H9 (cell line): ENCODE measurements at regions not wholly inside any gene's neighbourhood (a gene's known extent, or its start where the extent isn't known, plus 50 kb on each side); places are given as distances from the start of the nearest gene placed in this dataset.
A peak's percentile ranks its signal among the peaks of the same experiment; 100 is the strongest.

Source experiments
- DNase-seq: peaks from one replicate; pipeline ENCODE4 v3.0.0-alpha.2; 2017
- H2AFZ ChIP-seq: one replicate; pipeline ENCODE4 v1.6.1; 2013; ENCODE audit warnings: mild to moderate bottlenecking, low read length, control low read depth, moderate library complexity
- H2AK5ac ChIP-seq: 2 replicates; pipeline ENCODE4 v1.6.1; 2013; ENCODE audit warnings: low read length, control low read depth, mixed read lengths; ENCODE audit not compliant: insufficient read length
- H2BK120ac ChIP-seq: one replicate; pipeline ENCODE4 v1.6.1; 2013; ENCODE audit warnings: low read depth, mild to moderate bottlenecking, low read length, control low read depth, inconsistent platforms; ENCODE audit not compliant: poor library complexity, severe bottlenecking
- H2BK12ac ChIP-seq: 2 replicates; pipeline ENCODE4 v1.6.1; 2013; ENCODE audit warnings: low read length, control low read depth, mixed read lengths, low read depth; ENCODE audit not compliant: insufficient read length
- H2BK15ac ChIP-seq: 2 replicates; pipeline ENCODE4 v1.6.1; 2013; ENCODE audit warnings: low read depth, low read length, control low read depth
- H2BK20ac ChIP-seq: one replicate; pipeline ENCODE4 v1.6.1; 2013; ENCODE audit warnings: low read depth, mild to moderate bottlenecking, low read length, control low read depth, inconsistent platforms; ENCODE audit not compliant: poor library complexity, severe bottlenecking
- H2BK5ac ChIP-seq: 2 replicates; pipeline ENCODE4 v1.6.1; 2013; ENCODE audit warnings: low read length, control low read depth, mixed read lengths; ENCODE audit not compliant: insufficient read length
- H3K14ac ChIP-seq: 2 replicates; pipeline ENCODE4 v1.6.1; 2013; ENCODE audit warnings: low read length, control low read depth; ENCODE audit not compliant: insufficient read depth
- H3K18ac ChIP-seq: 2 replicates; pipeline ENCODE4 v1.6.1; 2013; ENCODE audit warnings: low read depth, mild to moderate bottlenecking, mixed read lengths, low read length, control low read depth; ENCODE audit not compliant: insufficient read length
- H3K23ac ChIP-seq: 2 replicates; pipeline ENCODE4 v1.6.1; 2013; ENCODE audit warnings: low read length, control low read depth, mixed read lengths, low read depth; ENCODE audit not compliant: insufficient read length
- H3K23me2 ChIP-seq: 2 replicates; pipeline ENCODE4 v1.6.1; 2013; ENCODE audit warnings: low read depth, mild to moderate bottlenecking, mixed read lengths, low read length, control low read depth; ENCODE audit not compliant: insufficient read length, poor library complexity, severe bottlenecking
- H3K27ac ChIP-seq: 2 replicates; pipeline ENCODE4 v1.5.1; 2013; ENCODE audit warnings: low read length, control low read depth, mixed read lengths, low read depth; ENCODE audit not compliant: insufficient read length
- H3K27me3 ChIP-seq: 2 replicates; pipeline ENCODE4 v1.6.1; 2013; ENCODE audit warnings: low read length, control low read depth, inconsistent platforms; ENCODE audit not compliant: insufficient read depth
- H3K4ac ChIP-seq: 2 replicates; pipeline ENCODE4 v1.6.1; 2013; ENCODE audit warnings: low read depth, mild to moderate bottlenecking, control low read depth, inconsistent platforms, low read length, moderate library complexity
- H3K4me1 ChIP-seq: 2 replicates; pipeline ENCODE4 v1.6.1; 2013; ENCODE audit warnings: low read length, control low read depth, inconsistent platforms; ENCODE audit not compliant: insufficient read depth
- H3K4me2 ChIP-seq: 2 replicates; pipeline ENCODE4 v1.6.1; 2013; ENCODE audit warnings: low read length, control low read depth, mixed read lengths; ENCODE audit not compliant: insufficient read length, insufficient read depth
- H3K56ac ChIP-seq: 2 replicates; pipeline ENCODE4 v1.6.1; 2013; ENCODE audit warnings: low read depth, mild to moderate bottlenecking, mixed read lengths, low read length, control low read depth; ENCODE audit not compliant: insufficient read length
- H3K79me1 ChIP-seq: 2 replicates; pipeline ENCODE4 v1.6.1; 2013; ENCODE audit warnings: low read depth, mild to moderate bottlenecking, moderate library complexity, low read length, control low read depth, inconsistent platforms; ENCODE audit not compliant: insufficient read depth, poor library complexity, severe bottlenecking
- H3K79me2 ChIP-seq: 2 replicates; pipeline ENCODE4 v1.6.1; 2013; ENCODE audit warnings: low read length, control low read depth, inconsistent platforms; ENCODE audit not compliant: insufficient read depth
- H3K9ac ChIP-seq: 2 replicates; pipeline ENCODE4 v1.6.1; 2013; ENCODE audit warnings: low read length, control low read depth, mixed read lengths; ENCODE audit not compliant: insufficient read length; ENCODE audit errors: extremely low read depth
- H3K9me3 ChIP-seq: one replicate; pipeline ENCODE4 v1.6.1; 2013; ENCODE audit warnings: low read depth, low read length, inconsistent platforms; ENCODE audit not compliant: control insufficient read depth
- H3T11ph ChIP-seq: one replicate; pipeline ENCODE4 v1.6.1; 2013; ENCODE audit warnings: mild to moderate bottlenecking, low read length, control low read depth, inconsistent platforms
- H4K20me1 ChIP-seq: one replicate; pipeline ENCODE4 v1.6.1; 2013; ENCODE audit not compliant: control insufficient read depth, insufficient read length, insufficient read depth
- H4K5ac ChIP-seq: 2 replicates; pipeline ENCODE4 v1.6.1; 2013; ENCODE audit warnings: low read depth, mild to moderate bottlenecking, mixed read lengths, low read length, control low read depth; ENCODE audit not compliant: insufficient read length
- H4K8ac ChIP-seq: replicated peaks from 2 replicates; pipeline ENCODE4 v1.6.1; 2013; ENCODE audit warnings: low read length, control low read depth, mixed read lengths, low read depth; ENCODE audit not compliant: insufficient read length
- H4K91ac ChIP-seq: 2 replicates; pipeline ENCODE4 v1.6.1; 2013; ENCODE audit warnings: low read depth, mild to moderate bottlenecking, moderate library complexity, mixed read lengths, low read length, control low read depth; ENCODE audit not compliant: insufficient read length
- H3K27ac Mint-ChIP-seq, 3 experiments: 2 replicates in 2 of 3; 3 replicates in 1 of 3; pipeline ENCODE4 v1.8.0; 2020 to 2021; ENCODE audit warnings: mixed read lengths in 3 of 3, mild to moderate bottlenecking in 1 of 3, moderate library complexity in 1 of 3
- H3K27me3 Mint-ChIP-seq: 2 replicates; pipeline ENCODE4 v1.8.0; 2021; ENCODE audit warnings: low read depth, mild to moderate bottlenecking, moderate library complexity, mixed read lengths
- H3K36me3 Mint-ChIP-seq, 3 experiments: 2 replicates in 2 of 3; 3 replicates in 1 of 3; pipeline ENCODE4 v1.8.0; 2020 to 2021; ENCODE audit warnings: low read depth in 3 of 3, mixed read lengths in 3 of 3; ENCODE audit not compliant: insufficient read depth in 1 of 3
- H3K4me1 Mint-ChIP-seq, 2 experiments: 2 replicates each; pipeline ENCODE4 v1.8.0; 2020; ENCODE audit warnings: mixed read lengths in 2 of 2
- H3K4me3 Mint-ChIP-seq, 2 experiments: 2 replicates in 1 of 2; 3 replicates in 1 of 2; pipeline ENCODE4 v1.8.0; 2020 to 2021; ENCODE audit warnings: mild to moderate bottlenecking in 2 of 2, mixed read lengths in 2 of 2, moderate library complexity in 1 of 2
- H3K9me3 Mint-ChIP-seq, 2 experiments: 2 replicates in 1 of 2; 3 replicates in 1 of 2; pipeline ENCODE4 v1.8.0; 2020; ENCODE audit warnings: mild to moderate bottlenecking in 2 of 2, mixed read lengths in 2 of 2, moderate library complexity in 1 of 2
- CTCF ChIP-seq: fragments of 200-600 bp; sonication (generic); conservative IDR thresholded peaks from 3 replicates; pipeline ENCODE4 v1.8.0; 2021; ENCODE audit warnings: antibody characterized with exemption, mild to moderate bottlenecking
- WGBS: extraction: QIAGEN DNeasy Blood & Tissue Kit; methylation state at CpG from one replicate; pipeline ENCODE4 v1.1.7; 2013; ENCODE audit warnings: missing lambda C conversion rate, low lambda C conversion rate, mixed read lengths; ENCODE audit not compliant: insufficient read length; ENCODE audit errors: extremely low coverage; 5-methylcytosine and 5-hydroxymethylcytosine counted together

GRCh38 chr5:103389357-103389756 is 130.8 kb downstream of the MACIR start:
- peaks cover 38 to 41% of the 10 kb centered on the region in 2 experiments for H3K4me1 Mint-ChIP-seq
- no peaks in the 10 kb centered on the region for H3K27me3 Mint-ChIP-seq
- no peak overlapping the region for H2AFZ ChIP-seq
- no peaks in the 10 kb centered on the region for H3K36me3 Mint-ChIP-seq
- no peak overlapping the region for H2AK5ac ChIP-seq
- H3K14ac ChIP-seq = no peak overlapping the region
- H2BK120ac ChIP-seq = no peak overlapping the region
- H4K20me1 ChIP-seq = no peaks in the 10 kb centered on the region
- H4K5ac ChIP-seq = no peak overlapping the region
- no peak overlapping the region for H3K23ac ChIP-seq
- H3K23me2 ChIP-seq = no peaks in the 10 kb centered on the region
- DNase-seq = no peak
- H3T11ph ChIP-seq = no peak overlapping the region
- no peak for TF ChIP-seq CTCF
- H3K4ac ChIP-seq = no peak overlapping the region
- no peak overlapping the region for H3K4me3 Mint-ChIP-seq
- no peak overlapping the region for H2BK15ac ChIP-seq
- H4K8ac ChIP-seq = no peak overlapping the region
- WGBS = no CpG with 5 or more reads among the region's 2 CpGs
- no peak overlapping the region for H3K56ac ChIP-seq
- H3K79me2 ChIP-seq = no peaks in the 10 kb centered on the region
- no peak overlapping the region for H3K4me2 ChIP-seq
- no peak overlapping the region for H3K27ac ChIP-seq
- no peak overlapping the region for H2BK12ac ChIP-seq
- H2BK5ac ChIP-seq = no peak overlapping the region
- no peak overlapping the region for H4K91ac ChIP-seq
- no peaks in the 10 kb centered on the region for H3K9me3 ChIP-seq
- no peak overlapping the region for H3K9ac ChIP-seq
- peak overlapping the region; percentile 75 for H2BK20ac ChIP-seq
- H3K9me3 Mint-ChIP-seq = peaks cover 0 to 3% of the 10 kb centered on the region in 2 experiments; a peak in 1 of 5 replicates
- H3K79me1 ChIP-seq = no peaks in the 10 kb centered on the region
- H3K27me3 ChIP-seq = no peaks in the 10 kb centered on the region
- H3K4me1 ChIP-seq = no peaks in the 10 kb centered on the region; the same call in 1 of the 2 replicates
- no peak overlapping the region for H3K18ac ChIP-seq
- peak overlapping the region in 1 of 3 experiments; percentile 61; a peak in 1 of 7 replicates for H3K27ac Mint-ChIP-seq
